ENCODE measurements at regions not wholly inside any gene's neighbourhood (a gene's known extent, or its start where the extent isn't known, plus 50 kb on each side); places are given as distances from the start of the nearest gene placed in this dataset.

DNA sequence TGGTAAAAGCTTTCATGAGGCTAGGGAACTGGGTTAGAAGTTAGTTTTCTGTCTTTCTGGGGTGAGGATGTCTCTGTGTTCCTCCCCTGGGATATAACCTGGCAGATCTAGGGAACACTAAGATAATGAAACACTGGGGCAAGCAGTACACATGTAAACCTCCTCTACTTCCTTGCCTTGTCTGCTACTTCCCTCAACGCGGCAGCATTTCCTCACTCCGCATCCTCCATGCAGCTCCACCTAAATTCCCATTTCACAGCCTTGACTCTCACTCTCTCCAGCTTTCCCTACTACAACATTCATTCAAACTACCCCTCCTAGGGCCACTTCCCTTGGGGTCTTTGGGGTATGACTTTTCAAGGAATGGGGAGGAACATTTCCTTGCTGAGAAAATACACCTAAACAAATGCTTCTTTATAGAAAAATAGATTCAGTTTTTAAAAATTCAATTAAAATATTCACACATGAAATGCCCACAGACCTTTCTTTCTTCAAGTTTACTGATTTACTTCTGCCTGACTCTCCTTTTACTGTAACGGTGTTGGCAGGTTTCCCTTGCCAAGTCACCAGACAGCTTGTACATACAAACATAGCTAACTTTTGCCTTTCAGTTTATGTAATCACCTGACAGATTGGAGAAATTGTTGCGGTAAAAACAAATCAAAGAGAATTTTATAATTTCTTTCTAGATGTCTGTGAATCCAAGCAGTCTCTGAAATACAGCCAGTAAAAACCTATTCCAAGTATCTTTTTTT, 90.1 kb downstream of the TNFSF18 start:
- no peak for TF ChIP-seq EP300 (IDR thresholded peaks at IDR 0.05)
- TF ChIP-seq, protein P1, sequence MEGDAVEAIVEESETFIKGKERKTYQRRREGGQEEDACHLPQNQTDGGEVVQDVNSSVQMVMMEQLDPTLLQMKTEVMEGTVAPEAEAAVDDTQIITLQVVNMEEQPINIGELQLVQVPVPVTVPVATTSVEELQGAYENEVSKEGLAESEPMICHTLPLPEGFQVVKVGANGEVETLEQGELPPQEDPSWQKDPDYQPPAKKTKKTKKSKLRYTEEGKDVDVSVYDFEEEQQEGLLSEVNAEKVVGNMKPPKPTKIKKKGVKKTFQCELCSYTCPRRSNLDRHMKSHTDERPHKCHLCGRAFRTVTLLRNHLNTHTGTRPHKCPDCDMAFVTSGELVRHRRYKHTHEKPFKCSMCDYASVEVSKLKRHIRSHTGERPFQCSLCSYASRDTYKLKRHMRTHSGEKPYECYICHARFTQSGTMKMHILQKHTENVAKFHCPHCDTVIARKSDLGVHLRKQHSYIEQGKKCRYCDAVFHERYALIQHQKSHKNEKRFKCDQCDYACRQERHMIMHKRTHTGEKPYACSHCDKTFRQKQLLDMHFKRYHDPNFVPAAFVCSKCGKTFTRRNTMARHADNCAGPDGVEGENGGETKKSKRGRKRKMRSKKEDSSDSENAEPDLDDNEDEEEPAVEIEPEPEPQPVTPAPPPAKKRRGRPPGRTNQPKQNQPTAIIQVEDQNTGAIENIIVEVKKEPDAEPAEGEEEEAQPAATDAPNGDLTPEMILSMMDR (IDR thresholded peaks at IDR 0.05) = no peak

All from stomach (tissue), 4 donors.